Panc1 (cell line): ENCODE measurements at regions not wholly inside any gene's neighbourhood (a gene's known extent, or its start where the extent isn't known, plus 50 kb on each side); places are given as distances from the start of the nearest gene placed in this dataset.

ENCODE experiments used
- ATAC-seq: fragments of 200-7000 bp; cut with Tn5 transposase; 2 replicates; pipeline ENCODE4 v1.9.1; 2020; ENCODE audit warnings: mild to moderate bottlenecking, moderate library complexity
- BruUV-seq: library from RNA; stranded (reverse); fragments of 400-500 nt; replicated peaks from 2 replicates; lab custom pipeline; 2021; lab: Mats Ljungman, UMichigan
- CTCF ChIA-PET: fragments of 300-600 bp; sonication (Branson Sonifier 250); formaldehyde crosslinking; loops from one replicate; lab custom pipeline; 2022; ENCODE audit warnings: antibody characterized with exemption; lab: Charles Lee
- POLR2A ChIA-PET: fragments of 300-600 bp; sonication (Branson Sonifier 250); formaldehyde crosslinking; loops from one replicate; lab custom pipeline; 2022; ENCODE audit warnings: antibody characterized with exemption; lab: Charles Lee
- DNase-seq: peaks from one replicate; pipeline ENCODE4 v3.0.0-alpha.2; 2010; ENCODE audit warnings: low read depth, low spot score
- H3K27ac ChIP-seq: 2 replicates; pipeline ENCODE4 v1.5.1; 2011; ENCODE audit warnings: mild to moderate bottlenecking, low read length, inconsistent platforms
- H3K27me3 ChIP-seq: fragments of 200-500 bp; sonication (Bioruptor generic); 2 replicates; pipeline ENCODE4 v1.6.0; 2014; ENCODE audit warnings: low read length, inconsistent platforms; ENCODE audit not compliant: control insufficient read depth, insufficient read depth
- H3K36me3 ChIP-seq: fragments of 200-500 bp; sonication (Bioruptor generic); 2 replicates; pipeline ENCODE4 v1.5.1; 2014; ENCODE audit warnings: inconsistent platforms, mild to moderate bottlenecking, low read length, moderate library complexity; ENCODE audit not compliant: control insufficient read depth, insufficient read depth
- H3K4me1 ChIP-seq: 2 replicates; pipeline ENCODE4 v1.5.1; 2011; ENCODE audit warnings: inconsistent platforms, mild to moderate bottlenecking, low read length, moderate library complexity; ENCODE audit not compliant: control insufficient read depth, insufficient read depth
- H3K4me3 ChIP-seq, 2 experiments: 2 replicates each; pipeline ENCODE4 v1.5.1; 2011 to 2012; ENCODE audit warnings: low read depth in 2 of 2, low read length in 2 of 2, mild to moderate bottlenecking in 2 of 2, inconsistent platforms in 1 of 2, moderate library complexity in 1 of 2
- H3K9me3 ChIP-seq: fragments of 200-500 bp; sonication (Bioruptor generic); 2 replicates; pipeline ENCODE4 v1.5.1; 2014; ENCODE audit warnings: low read depth, mild to moderate bottlenecking, inconsistent platforms, low read length, moderate library complexity; ENCODE audit not compliant: control insufficient read depth, insufficient read depth
- POLR2AphosphoS5 ChIP-seq: IDR thresholded peaks from 2 replicates; pipeline ENCODE4 v1.6.1; 2012; ENCODE audit warnings: mild to moderate bottlenecking, low read depth, low read length, moderate library complexity
- REST ChIP-seq, 2 experiments: IDR thresholded peaks; 2 replicates each; pipeline ENCODE4 v1.6.1; 2011 to 2012; ENCODE audit warnings: low read depth in 2 of 2, control low read depth in 1 of 2, low read length in 1 of 2, mild to moderate bottlenecking in 1 of 2, moderate library complexity in 1 of 2; ENCODE audit not compliant: insufficient read depth in 1 of 2
- SIN3A ChIP-seq: IDR thresholded peaks from 2 replicates; pipeline ENCODE4 v1.6.1; 2012; ENCODE audit warnings: low read depth, mild to moderate bottlenecking, low read length, moderate library complexity, borderline replicate concordance; ENCODE audit not compliant: insufficient read depth
- TCF7L2 ChIP-seq: IDR thresholded peaks from 2 replicates; pipeline ENCODE4 v1.6.1; 2011; ENCODE audit warnings: mild to moderate bottlenecking, low read depth, low read length, inconsistent platforms
- in situ Hi-C: cut with HindIII; loops from 2 replicates; pipeline ENCODE4 v1.10.0; 2016; ENCODE audit warnings: low sequenced_read_pairs, low pct_unique_long_range_greater_than_20kb
- intact Hi-C: fragments of 100-400 bp; cut with micrococcal nuclease; formaldehyde crosslinking; loops from one replicate; pipeline ENCODE4 v1.10.0; 2022; ENCODE audit not compliant: unreplicated experiment
- TF ChIP-seq, protein P1 (sequence below): fragments of 450-650 bp; IDR thresholded peaks from 2 replicates; pipeline ENCODE4 v1.5.1; 2017; ENCODE audit warnings: mild to moderate bottlenecking

DNA sequence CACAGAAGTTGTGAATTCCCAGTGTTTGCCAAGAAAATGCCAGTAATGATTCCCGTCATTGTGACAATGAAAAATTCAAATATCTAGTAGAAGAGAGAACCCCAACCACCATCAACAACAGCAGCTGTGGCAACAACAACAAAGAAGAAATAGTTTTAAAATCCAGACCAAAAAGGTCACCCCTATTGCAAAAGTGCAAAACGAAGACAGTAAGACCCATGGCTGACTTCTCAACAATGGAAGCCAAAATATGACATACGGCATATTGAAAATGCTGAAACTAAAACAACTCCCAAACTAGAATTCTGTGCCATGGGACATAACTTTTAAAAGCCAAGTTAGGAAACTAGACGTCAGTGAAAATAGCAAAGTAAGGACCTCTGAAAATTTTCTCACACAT is 270.6 kb downstream of the IRX2 start:
- Histone ChIP-seq H3K4me1 (no peaks in the 10 kb centered on the region), H3K4me3 (no peak overlapping the region), H3K9me3 (peaks cover 6% of the 10 kb centered on the region; the same call in 1 of the 2 replicates), H3K27ac (no peak overlapping the region), H3K27me3 (no peaks in the 10 kb centered on the region; the same call in 1 of the 2 replicates), H3K36me3 (no peaks in the 10 kb centered on the region)
- intact Hi-C loops (no loop called here), in situ Hi-C loops (no loop called here)
- TF ChIP-seq TCF7L2 (no peak), REST (IDR thresholded peaks at IDR 0.05; ENCODE audit: insufficient read depth in 1 of 2, low read depth in 2 of 2, low read length in 1 of 2) (no peak), POLR2AphosphoS5 (no peak), SIN3A (no peak)
- TF ChIP-seq, protein P1, sequence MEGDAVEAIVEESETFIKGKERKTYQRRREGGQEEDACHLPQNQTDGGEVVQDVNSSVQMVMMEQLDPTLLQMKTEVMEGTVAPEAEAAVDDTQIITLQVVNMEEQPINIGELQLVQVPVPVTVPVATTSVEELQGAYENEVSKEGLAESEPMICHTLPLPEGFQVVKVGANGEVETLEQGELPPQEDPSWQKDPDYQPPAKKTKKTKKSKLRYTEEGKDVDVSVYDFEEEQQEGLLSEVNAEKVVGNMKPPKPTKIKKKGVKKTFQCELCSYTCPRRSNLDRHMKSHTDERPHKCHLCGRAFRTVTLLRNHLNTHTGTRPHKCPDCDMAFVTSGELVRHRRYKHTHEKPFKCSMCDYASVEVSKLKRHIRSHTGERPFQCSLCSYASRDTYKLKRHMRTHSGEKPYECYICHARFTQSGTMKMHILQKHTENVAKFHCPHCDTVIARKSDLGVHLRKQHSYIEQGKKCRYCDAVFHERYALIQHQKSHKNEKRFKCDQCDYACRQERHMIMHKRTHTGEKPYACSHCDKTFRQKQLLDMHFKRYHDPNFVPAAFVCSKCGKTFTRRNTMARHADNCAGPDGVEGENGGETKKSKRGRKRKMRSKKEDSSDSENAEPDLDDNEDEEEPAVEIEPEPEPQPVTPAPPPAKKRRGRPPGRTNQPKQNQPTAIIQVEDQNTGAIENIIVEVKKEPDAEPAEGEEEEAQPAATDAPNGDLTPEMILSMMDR, result no peak
- no TSS peak for BruUV-seq
- DNase-seq (no peak), ATAC-seq (no peak)
- CTCF ChIA-PET, result no interaction called here
- POLR2A ChIA-PET, result no interaction called here

DNA sequence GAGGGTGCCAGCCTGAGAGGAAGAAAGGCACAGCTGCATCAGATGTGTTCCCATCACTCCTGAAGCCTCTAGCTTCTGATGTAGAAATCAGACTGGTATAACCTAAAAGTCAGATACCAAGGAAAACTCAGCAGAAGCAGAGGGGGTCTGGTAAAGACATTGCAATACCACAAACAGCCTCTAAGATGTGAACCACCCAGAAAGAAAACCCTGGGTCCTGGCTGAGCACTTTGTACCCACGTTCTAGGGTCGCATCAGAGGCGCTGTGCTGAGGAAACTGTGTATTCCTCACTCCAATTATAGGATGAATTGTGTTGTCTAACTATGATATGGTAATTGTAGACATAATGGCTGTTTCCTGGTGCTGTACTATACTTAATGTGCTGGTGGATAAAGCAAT is 275.6 kb downstream of the IRX2 start:
- ATAC-seq (no peak), DNase-seq (no peak)
- no peaks in the 10 kb centered on the region for H3K36me3 ChIP-seq
- no TSS peak for BruUV-seq
- no peak overlapping the region for H3K4me3 ChIP-seq
- H3K27ac ChIP-seq, result no peak overlapping the region
- no peaks in the 10 kb centered on the region for H3K9me3 ChIP-seq
- ChIA-PET CTCF (no interaction called here), POLR2A (no interaction called here)
- TF ChIP-seq TCF7L2, result no peak
- TF ChIP-seq, protein P1, result no peak
- TF ChIP-seq SIN3A, result no peak
- no peak for TF ChIP-seq REST (IDR thresholded peaks at IDR 0.05; ENCODE audit: insufficient read depth in 1 of 2, low read depth in 2 of 2, low read length in 1 of 2)
- TF ChIP-seq POLR2AphosphoS5, result no peak
- H3K4me1 ChIP-seq, result no peaks in the 10 kb centered on the region
- intact Hi-C loops (no loop called here), in situ Hi-C loops (no loop called here)
- no peaks in the 10 kb centered on the region; the same call in 1 of the 2 replicates for H3K27me3 ChIP-seq
